ENCODE measurements at regions not wholly inside any gene's neighbourhood (a gene's known extent, or its start where the extent isn't known, plus 50 kb on each side); places are given as distances from the start of the nearest gene placed in this dataset.

DNA sequence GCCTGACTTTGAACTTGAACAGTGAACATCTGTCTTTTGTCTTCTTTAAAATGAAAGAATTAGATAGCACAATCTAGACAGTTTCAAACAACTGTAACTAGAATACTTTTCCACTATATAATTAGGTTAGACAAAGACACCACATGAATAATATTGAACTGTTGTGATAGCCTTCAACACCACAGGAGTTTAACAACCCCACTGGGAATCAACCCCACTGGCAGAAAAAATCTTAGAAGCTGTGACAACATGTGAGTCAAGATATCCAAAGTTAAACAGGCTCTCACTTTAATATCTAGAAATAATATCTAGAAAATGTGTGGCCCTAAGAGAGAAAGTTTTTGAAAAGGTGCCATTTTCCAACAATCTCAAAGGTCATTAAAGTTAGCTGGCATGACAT, 64.4 kb upstream of the PRICKLE2 start:
- TF ChIP-seq, protein P1, sequence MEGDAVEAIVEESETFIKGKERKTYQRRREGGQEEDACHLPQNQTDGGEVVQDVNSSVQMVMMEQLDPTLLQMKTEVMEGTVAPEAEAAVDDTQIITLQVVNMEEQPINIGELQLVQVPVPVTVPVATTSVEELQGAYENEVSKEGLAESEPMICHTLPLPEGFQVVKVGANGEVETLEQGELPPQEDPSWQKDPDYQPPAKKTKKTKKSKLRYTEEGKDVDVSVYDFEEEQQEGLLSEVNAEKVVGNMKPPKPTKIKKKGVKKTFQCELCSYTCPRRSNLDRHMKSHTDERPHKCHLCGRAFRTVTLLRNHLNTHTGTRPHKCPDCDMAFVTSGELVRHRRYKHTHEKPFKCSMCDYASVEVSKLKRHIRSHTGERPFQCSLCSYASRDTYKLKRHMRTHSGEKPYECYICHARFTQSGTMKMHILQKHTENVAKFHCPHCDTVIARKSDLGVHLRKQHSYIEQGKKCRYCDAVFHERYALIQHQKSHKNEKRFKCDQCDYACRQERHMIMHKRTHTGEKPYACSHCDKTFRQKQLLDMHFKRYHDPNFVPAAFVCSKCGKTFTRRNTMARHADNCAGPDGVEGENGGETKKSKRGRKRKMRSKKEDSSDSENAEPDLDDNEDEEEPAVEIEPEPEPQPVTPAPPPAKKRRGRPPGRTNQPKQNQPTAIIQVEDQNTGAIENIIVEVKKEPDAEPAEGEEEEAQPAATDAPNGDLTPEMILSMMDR (IDR thresholded peaks at IDR 0.05), result no peak
- TF ChIP-seq POLR2A (IDR thresholded peaks at IDR 0.05; ENCODE audit: low read length) (no peak), RAD21 (conservative IDR thresholded peaks at IDR 0.05 in 1 of 2, IDR thresholded peaks at IDR 0.05 in 1 of 2) (no peak), CHD4 (IDR thresholded peaks at IDR 0.05; ENCODE audit: borderline replicate concordance) (no peak), HDAC2 (IDR thresholded peaks at IDR 0.05) (no peak), CEBPB (IDR thresholded peaks at IDR 0.05) (no peak), MAFK (IDR thresholded peaks at IDR 0.05; ENCODE audit: partially characterized antibody) (no peak)
- TF ChIP-seq, protein P2, sequence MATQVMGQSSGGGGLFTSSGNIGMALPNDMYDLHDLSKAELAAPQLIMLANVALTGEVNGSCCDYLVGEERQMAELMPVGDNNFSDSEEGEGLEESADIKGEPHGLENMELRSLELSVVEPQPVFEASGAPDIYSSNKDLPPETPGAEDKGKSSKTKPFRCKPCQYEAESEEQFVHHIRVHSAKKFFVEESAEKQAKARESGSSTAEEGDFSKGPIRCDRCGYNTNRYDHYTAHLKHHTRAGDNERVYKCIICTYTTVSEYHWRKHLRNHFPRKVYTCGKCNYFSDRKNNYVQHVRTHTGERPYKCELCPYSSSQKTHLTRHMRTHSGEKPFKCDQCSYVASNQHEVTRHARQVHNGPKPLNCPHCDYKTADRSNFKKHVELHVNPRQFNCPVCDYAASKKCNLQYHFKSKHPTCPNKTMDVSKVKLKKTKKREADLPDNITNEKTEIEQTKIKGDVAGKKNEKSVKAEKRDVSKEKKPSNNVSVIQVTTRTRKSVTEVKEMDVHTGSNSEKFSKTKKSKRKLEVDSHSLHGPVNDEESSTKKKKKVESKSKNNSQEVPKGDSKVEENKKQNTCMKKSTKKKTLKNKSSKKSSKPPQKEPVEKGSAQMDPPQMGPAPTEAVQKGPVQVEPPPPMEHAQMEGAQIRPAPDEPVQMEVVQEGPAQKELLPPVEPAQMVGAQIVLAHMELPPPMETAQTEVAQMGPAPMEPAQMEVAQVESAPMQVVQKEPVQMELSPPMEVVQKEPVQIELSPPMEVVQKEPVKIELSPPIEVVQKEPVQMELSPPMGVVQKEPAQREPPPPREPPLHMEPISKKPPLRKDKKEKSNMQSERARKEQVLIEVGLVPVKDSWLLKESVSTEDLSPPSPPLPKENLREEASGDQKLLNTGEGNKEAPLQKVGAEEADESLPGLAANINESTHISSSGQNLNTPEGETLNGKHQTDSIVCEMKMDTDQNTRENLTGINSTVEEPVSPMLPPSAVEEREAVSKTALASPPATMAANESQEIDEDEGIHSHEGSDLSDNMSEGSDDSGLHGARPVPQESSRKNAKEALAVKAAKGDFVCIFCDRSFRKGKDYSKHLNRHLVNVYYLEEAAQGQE (IDR thresholded peaks at IDR 0.05), result no peak
